ENCODE measurements at regions not wholly inside any gene's neighbourhood (a gene's known extent, or its start where the extent isn't known, plus 50 kb on each side); places are given as distances from the start of the nearest gene placed in this dataset.

GRCh38 chr1:87615491-87615890 is 286.8 kb downstream of the LMO4 start:
- no peak for DNase-seq (ENCODE audit: low read depth in 2 of 2)

- DNase-seq (ENCODE audit: low read depth in 2 of 2) = no peak
These were observed 287.2 kb downstream of the LMO4 start for GRCh38 chr1:87615901-87616300.

GRCh38 chr1:87620807-87621206 is 292.1 kb downstream of the LMO4 start:
- DNase-seq (ENCODE audit: low read depth in 2 of 2) = no peak

GRCh38 chr1:87629673-87630072 is 301.0 kb downstream of the LMO4 start:
- DNase-seq (ENCODE audit: low read depth in 2 of 2) = no peak

GRCh38 chr1:87632232-87632631 is 303.6 kb downstream of the LMO4 start:
- DNase-seq (ENCODE audit: low read depth in 2 of 2) = no peak

- DNase-seq (ENCODE audit: low read depth in 2 of 2) = no peak
These were observed 307.7 kb downstream of the LMO4 start for GRCh38 chr1:87636198-87636892.

GRCh38 chr1:87638636-87639035 is 310.0 kb downstream of the LMO4 start:
- DNase-seq (ENCODE audit: low read depth in 2 of 2) = no peak

GRCh38 chr1:87641996-87642395 is 313.3 kb downstream of the LMO4 start:
- no peak for DNase-seq (ENCODE audit: low read depth in 2 of 2)

- no peak for DNase-seq (ENCODE audit: low read depth in 2 of 2)
These were observed 314.0 kb downstream of the LMO4 start for GRCh38 chr1:87642581-87643221.

GRCh38 chr1:87644033-87644578 is 315.4 kb downstream of the LMO4 start:
- DNase-seq (ENCODE audit: low read depth in 2 of 2) = no peak

- DNase-seq (ENCODE audit: low read depth in 2 of 2) = peak in 1 of 2 donors; percentile 1
These were observed 316.0 kb downstream of the LMO4 start for GRCh38 chr1:87644579-87645190.

- DNase-seq (ENCODE audit: low read depth in 2 of 2) = no peak
These were observed 318.9 kb downstream of the LMO4 start for GRCh38 chr1:87647430-87648177.

- DNase-seq (ENCODE audit: low read depth in 2 of 2) = no peak
These were observed 319.8 kb downstream of the LMO4 start for GRCh38 chr1:87648323-87649119.

- DNase-seq (ENCODE audit: low read depth in 2 of 2) = no peak
These were observed 321.6 kb downstream of the LMO4 start for GRCh38 chr1:87650306-87650705.

- no peak for DNase-seq (ENCODE audit: low read depth in 2 of 2)
These were observed 323.5 kb downstream of the LMO4 start for GRCh38 chr1:87652176-87652575.

- no peak for DNase-seq (ENCODE audit: low read depth in 2 of 2)
These were observed 336.5 kb downstream of the LMO4 start for GRCh38 chr1:87665151-87665550.

- no peak for DNase-seq (ENCODE audit: low read depth in 2 of 2)
These were observed 338.0 kb downstream of the LMO4 start for GRCh38 chr1:87666681-87667080.

- DNase-seq (ENCODE audit: low read depth in 2 of 2) = no peak
These were observed 341.0 kb downstream of the LMO4 start for GRCh38 chr1:87669674-87670073.

- DNase-seq (ENCODE audit: low read depth in 2 of 2) = no peak
These were observed 344.6 kb downstream of the LMO4 start for GRCh38 chr1:87673309-87673708.

- no peak for DNase-seq (ENCODE audit: low read depth in 2 of 2)
These were observed 345.1 kb downstream of the LMO4 start for GRCh38 chr1:87673748-87674147.

- no peak for DNase-seq (ENCODE audit: low read depth in 2 of 2)
These were observed 346.1 kb downstream of the LMO4 start for GRCh38 chr1:87674791-87675190.
